DOHH2 (cell line): ENCODE measurements at regions not wholly inside any gene's neighbourhood (a gene's known extent, or its start where the extent isn't known, plus 50 kb on each side); places are given as distances from the start of the nearest gene placed in this dataset.

Source experiments
- H3F3A ChIP-seq: fragments of 200-600 bp; sonication (generic), shearing (Covaris generic); 2 replicates; pipeline ENCODE4 v1.6.0; 2016; ENCODE audit warnings: antibody characterized with exemption, mild to moderate bottlenecking; ENCODE audit not compliant: control insufficient read depth, insufficient read depth
- H3K27ac ChIP-seq: fragments of 200-600 bp; sonication (generic); 2 replicates; pipeline ENCODE4 v1.5.1; 2014; ENCODE audit warnings: low read depth, mild to moderate bottlenecking, low read length, moderate library complexity
- H3K27me3 ChIP-seq: fragments of 200-600 bp; sonication (generic); 2 replicates; pipeline ENCODE4 v1.6.1; 2014; ENCODE audit warnings: mild to moderate bottlenecking, low read length, mixed read lengths; ENCODE audit not compliant: control insufficient read depth
- H3K36me3 ChIP-seq: fragments of 200-600 bp; sonication (generic); 2 replicates; pipeline ENCODE4 v1.6.1; 2014; ENCODE audit warnings: mild to moderate bottlenecking, low read length, moderate library complexity, mixed read lengths; ENCODE audit not compliant: control insufficient read depth
- H3K4me1 ChIP-seq: fragments of 200-600 bp; sonication (generic); 2 replicates; pipeline ENCODE4 v1.6.1; 2014; ENCODE audit warnings: mild to moderate bottlenecking, low read length, mixed read lengths; ENCODE audit not compliant: control insufficient read depth
- H3K4me2 ChIP-seq: fragments of 200-600 bp; sonication (generic); 2 replicates; pipeline ENCODE4 v1.6.0; 2014; ENCODE audit warnings: mild to moderate bottlenecking, low read length, moderate library complexity
- H3K4me3 ChIP-seq: fragments of 200-600 bp; sonication (generic); 2 replicates; pipeline ENCODE4 v1.5.1; 2014; ENCODE audit warnings: mild to moderate bottlenecking, low read length, mixed read lengths
- H3K79me2 ChIP-seq: fragments of 200-600 bp; sonication (generic); 2 replicates; pipeline ENCODE4 v1.6.1; 2014; ENCODE audit warnings: mild to moderate bottlenecking, low read length, mixed read lengths; ENCODE audit not compliant: control insufficient read depth
- H3K9me2 ChIP-seq: fragments of 200-600 bp; sonication (generic); replicated peaks from 2 replicates; pipeline ENCODE4 v1.6.1; 2014; ENCODE audit warnings: mild to moderate bottlenecking, low read length, mixed read lengths; ENCODE audit not compliant: control insufficient read depth
- H3K9me3 ChIP-seq: fragments of 200-600 bp; sonication (generic); 2 replicates; pipeline ENCODE4 v1.6.1; 2014; ENCODE audit warnings: antibody characterized with exemption, low read length, mixed read lengths; ENCODE audit not compliant: control insufficient read depth, insufficient read depth
- H4K20me1 ChIP-seq: fragments of 200-600 bp; sonication (generic); 2 replicates; pipeline ENCODE4 v1.6.0; 2014; ENCODE audit warnings: low read depth, mild to moderate bottlenecking, antibody characterized with exemption, low read length, moderate library complexity; ENCODE audit not compliant: control insufficient read depth, insufficient read depth
- CTCF ChIP-seq: fragments of 200-600 bp; sonication (generic); IDR thresholded peaks from one replicate; pipeline ENCODE4 v1.5.1; 2014; ENCODE audit warnings: antibody characterized with exemption, mild to moderate bottlenecking, low read depth, low read length; ENCODE audit not compliant: poor library complexity, severe bottlenecking
- EZH2phosphoT487 ChIP-seq: fragments of 200-600 bp; sonication (generic); IDR thresholded peaks from 2 replicates; pipeline ENCODE4 v1.6.1; 2017; ENCODE audit warnings: borderline replicate concordance, mild to moderate bottlenecking, antibody characterized with exemption, low read length, moderate library complexity, mixed read lengths

GRCh38 chr22:44430716-44431115 is 67.3 kb downstream of the RTL6 start:
- no peak overlapping the region for H3K4me2 ChIP-seq
- no peaks in the 10 kb centered on the region for H3K4me1 ChIP-seq
- no peaks in the 10 kb centered on the region for H3K79me2 ChIP-seq
- no peak overlapping the region for H3K4me3 ChIP-seq
- no peak overlapping the region for H3K27ac ChIP-seq
- TF ChIP-seq EZH2phosphoT487 (no peak), CTCF (no peak)
- no peaks in the 10 kb centered on the region for H3F3A ChIP-seq
- no peaks in the 10 kb centered on the region for H3K9me2 ChIP-seq
- H3K9me3 ChIP-seq, result no peaks in the 10 kb centered on the region
- H3K27me3 ChIP-seq, result no peaks in the 10 kb centered on the region
- H3K36me3 ChIP-seq, result no peaks in the 10 kb centered on the region
- no peaks in the 10 kb centered on the region for H4K20me1 ChIP-seq

GRCh38 chr22:44429941-44430587 is 68.0 kb downstream of the RTL6 start:
- H3K9me3 ChIP-seq, result no peaks in the 10 kb centered on the region
- no peaks in the 10 kb centered on the region for H3K27me3 ChIP-seq
- no peaks in the 10 kb centered on the region for H3K4me1 ChIP-seq
- no peaks in the 10 kb centered on the region for H3K9me2 ChIP-seq
- no peaks in the 10 kb centered on the region for H3K79me2 ChIP-seq
- no peaks in the 10 kb centered on the region for H3K36me3 ChIP-seq
- no peaks in the 10 kb centered on the region for H4K20me1 ChIP-seq
- TF ChIP-seq EZH2phosphoT487 (no peak), CTCF (no peak)
- H3K4me2 ChIP-seq, result no peak overlapping the region
- no peak overlapping the region for H3K27ac ChIP-seq
- H3F3A ChIP-seq, result no peaks in the 10 kb centered on the region
- H3K4me3 ChIP-seq, result no peak overlapping the region

GRCh38 chr22:44428941-44429830 is 68.8 kb downstream of the RTL6 start:
- no peaks in the 10 kb centered on the region for H3K4me1 ChIP-seq
- TF ChIP-seq EZH2phosphoT487, result no peak
- TF ChIP-seq CTCF, result no peak
- no peak overlapping the region for H3K4me2 ChIP-seq
- no peaks in the 10 kb centered on the region for H3K9me2 ChIP-seq
- no peaks in the 10 kb centered on the region for H4K20me1 ChIP-seq
- no peaks in the 10 kb centered on the region for H3K9me3 ChIP-seq
- H3K36me3 ChIP-seq, result no peaks in the 10 kb centered on the region
- no peaks in the 10 kb centered on the region for H3K79me2 ChIP-seq
- no peaks in the 10 kb centered on the region for H3F3A ChIP-seq
- no peak overlapping the region for H3K27ac ChIP-seq
- no peak overlapping the region for H3K4me3 ChIP-seq
- H3K27me3 ChIP-seq, result no peaks in the 10 kb centered on the region
